ENCODE measurements at regions not wholly inside any gene's neighbourhood (a gene's known extent, or its start where the extent isn't known, plus 50 kb on each side); places are given as distances from the start of the nearest gene placed in this dataset.

- no peak for DNase-seq (ENCODE audit: extremely low read depth, low read depth, low spot score)
Measured at GRCh38 chr1:88029142-88029541, 654.9 kb upstream of the PKN2 start.

DNA sequence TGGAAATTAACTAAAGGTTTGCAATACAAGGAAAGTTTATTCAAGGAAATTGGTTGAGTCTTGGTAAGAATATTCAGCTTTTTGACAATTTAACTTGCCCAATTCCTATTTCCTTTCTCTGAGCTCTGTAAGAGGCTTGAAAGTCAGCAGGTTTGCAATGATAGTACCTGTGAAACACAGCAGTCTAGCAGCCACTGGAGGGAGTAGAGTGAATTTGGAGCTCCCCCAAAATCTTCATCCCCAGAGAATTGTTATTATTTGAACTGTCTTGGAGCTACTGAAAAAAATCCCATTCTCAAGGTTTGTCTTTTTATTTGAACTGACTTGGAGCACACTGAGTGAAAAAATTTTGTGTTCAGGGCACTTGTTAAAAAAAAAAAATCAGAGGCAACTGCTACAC lies 654.2 kb upstream of the PKN2 start:
- DNase-seq (ENCODE audit: extremely low read depth, low read depth, low spot score), result no peak

- DNase-seq (ENCODE audit: extremely low read depth, low read depth, low spot score), result no peak
Measured at GRCh38 chr1:88035578-88035977, 648.5 kb upstream of the PKN2 start.

- no peak for DNase-seq (ENCODE audit: extremely low read depth, low read depth, low spot score)
Measured at GRCh38 chr1:88036345-88037014, 647.6 kb upstream of the PKN2 start.

- DNase-seq (ENCODE audit: extremely low read depth, low read depth, low spot score), result no peak
Measured at GRCh38 chr1:88039240-88039639, 644.8 kb upstream of the PKN2 start.

- DNase-seq (ENCODE audit: extremely low read depth, low read depth, low spot score), result no peak
Measured at GRCh38 chr1:88043834-88044233, 640.2 kb upstream of the PKN2 start.

- no peak for DNase-seq (ENCODE audit: extremely low read depth, low read depth, low spot score)
Measured at GRCh38 chr1:88052167-88052566, 631.9 kb upstream of the PKN2 start.

DNA sequence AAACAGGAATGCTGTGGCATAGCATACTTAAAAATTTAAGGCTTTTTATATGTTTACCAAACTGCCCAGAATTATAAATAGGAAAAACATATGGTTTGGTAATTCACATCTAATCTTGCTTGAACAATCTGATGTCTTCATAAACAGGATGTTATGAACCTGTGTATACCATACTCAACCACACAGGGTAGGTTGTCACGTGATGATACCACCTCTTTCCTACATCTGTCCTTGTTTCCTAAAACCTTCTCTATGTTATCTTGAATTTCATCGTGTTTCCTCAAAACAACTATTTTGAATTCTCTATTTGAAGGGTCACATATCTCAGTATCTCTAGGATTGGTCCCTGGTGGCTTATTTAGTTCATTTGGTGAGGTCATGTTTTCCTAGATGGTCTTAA lies 631.0 kb upstream of the PKN2 start:
- DNase-seq (ENCODE audit: extremely low read depth, low read depth, low spot score), result no peak

DNA sequence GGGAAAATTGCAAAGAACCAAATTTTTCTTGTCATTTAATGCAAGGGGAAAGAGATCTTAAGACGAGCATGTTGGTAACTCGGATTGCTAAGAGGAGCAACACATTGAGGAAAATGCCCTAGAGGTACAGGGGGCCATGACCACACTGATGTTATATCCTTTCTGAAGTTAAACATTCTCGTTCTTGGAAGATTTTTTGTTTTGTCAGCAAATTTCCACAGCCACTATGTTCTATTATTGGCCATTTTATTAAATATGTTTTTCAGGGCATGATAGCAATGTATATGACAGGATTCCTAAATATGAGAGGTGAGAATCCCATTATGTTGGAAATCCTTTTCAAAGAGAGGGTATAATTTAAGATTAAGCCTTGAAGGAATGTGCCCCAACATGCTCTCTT lies 627.2 kb upstream of the PKN2 start:
- DNase-seq (ENCODE audit: extremely low read depth, low read depth, low spot score), result no peak

DNA sequence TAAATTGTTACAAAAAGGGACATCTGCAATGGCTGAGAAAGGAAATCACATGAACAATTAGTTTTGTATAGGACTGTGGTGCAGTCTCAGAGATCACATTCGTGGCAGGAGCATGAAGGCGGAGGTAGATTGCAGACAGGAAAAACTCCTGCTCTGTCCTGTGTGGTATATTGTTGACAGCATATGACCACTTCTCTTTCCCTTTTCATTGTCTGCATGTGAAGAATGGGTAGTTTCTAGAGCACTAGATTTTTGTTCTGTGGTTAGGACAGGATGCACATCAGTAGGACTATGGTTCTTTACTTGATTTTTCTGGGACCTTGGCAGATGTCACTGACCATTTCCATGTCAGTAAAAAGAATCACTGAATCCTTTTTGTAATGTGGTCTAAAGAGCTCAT lies 625.9 kb upstream of the PKN2 start:
- no peak for DNase-seq (ENCODE audit: extremely low read depth, low read depth, low spot score)

DNA sequence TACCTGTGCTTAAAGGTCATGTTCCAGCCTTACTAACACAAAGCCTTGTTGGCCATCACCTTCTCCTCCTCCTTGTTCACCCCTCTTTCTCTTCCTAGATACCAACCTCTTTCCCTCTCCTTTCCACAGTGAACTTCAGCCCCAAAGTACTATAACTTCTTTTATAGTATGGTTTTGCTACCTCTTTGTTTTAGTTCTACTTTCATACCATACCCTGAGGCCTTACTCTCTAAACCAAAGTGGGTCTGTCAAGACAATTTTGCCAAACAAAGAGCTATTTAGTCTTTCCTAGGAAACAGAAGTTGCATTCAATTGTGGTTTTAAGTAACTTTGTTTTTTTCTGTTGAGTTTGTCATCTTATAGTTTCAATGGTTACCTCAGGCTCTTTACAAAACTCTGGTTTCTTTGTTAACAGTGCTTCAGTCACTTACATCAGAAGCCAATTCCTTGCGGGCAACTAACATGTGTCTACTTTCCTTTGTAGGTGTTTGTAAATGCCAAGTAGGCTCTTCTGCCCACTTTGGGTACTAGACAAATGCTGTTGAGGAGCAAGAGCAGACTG lies 623.9 kb upstream of the PKN2 start:
- no peak for DNase-seq (ENCODE audit: extremely low read depth, low read depth, low spot score)

GRCh38 chr1:88060750-88061491 lies 623.2 kb upstream of the PKN2 start:
- DNase-seq (ENCODE audit: extremely low read depth, low read depth, low spot score), result no peak

GRCh38 chr1:88061492-88062177 lies 622.4 kb upstream of the PKN2 start:
- peak; percentile 4 for DNase-seq (ENCODE audit: extremely low read depth, low read depth, low spot score)

GRCh38 chr1:88062650-88063153 lies 621.4 kb upstream of the PKN2 start:
- DNase-seq (ENCODE audit: extremely low read depth, low read depth, low spot score), result no peak

GRCh38 chr1:88063605-88064004 lies 620.5 kb upstream of the PKN2 start:
- no peak for DNase-seq (ENCODE audit: extremely low read depth, low read depth, low spot score)

GRCh38 chr1:88068407-88068960 lies 615.6 kb upstream of the PKN2 start:
- DNase-seq (ENCODE audit: extremely low read depth, low read depth, low spot score), result no peak

DNA sequence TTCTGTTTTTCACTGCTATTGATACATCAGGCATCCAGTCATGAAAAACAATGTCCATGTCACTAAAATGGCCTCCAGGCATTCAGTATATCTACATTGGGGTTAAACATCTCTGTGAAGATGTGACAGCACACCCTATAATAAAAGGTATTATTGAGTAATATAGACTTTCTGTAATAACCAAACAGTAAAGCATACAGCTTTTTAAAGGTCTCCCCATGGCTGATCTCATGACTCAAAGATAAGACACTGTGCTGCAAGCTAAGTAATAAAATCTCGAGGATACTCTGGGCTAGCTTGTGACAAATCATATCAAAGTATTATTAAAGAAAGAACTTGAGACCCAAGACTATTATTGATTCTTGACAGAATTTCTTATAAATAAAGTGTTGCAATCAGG lies 613.1 kb upstream of the PKN2 start:
- no peak for DNase-seq (ENCODE audit: extremely low read depth, low read depth, low spot score)

DNA sequence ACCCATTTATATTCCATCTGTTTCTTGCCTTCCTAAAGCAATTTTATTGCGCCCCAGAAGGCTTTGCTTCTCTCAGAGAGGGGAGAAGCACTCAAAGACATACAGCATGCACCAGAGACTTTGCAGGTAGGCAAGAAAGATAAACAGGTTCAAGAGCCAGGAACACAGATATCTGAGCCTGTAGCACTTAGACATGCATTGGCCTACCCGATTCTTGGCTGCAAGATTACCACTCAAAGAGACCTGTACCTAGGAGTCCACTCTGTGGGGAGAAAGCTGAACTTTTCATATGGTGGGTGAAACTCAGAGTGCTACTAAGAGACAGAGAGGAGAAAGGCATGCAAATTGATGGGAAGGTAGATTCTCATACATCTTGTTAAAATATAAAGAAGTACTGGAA lies 609.4 kb upstream of the PKN2 start:
- no peak for DNase-seq (ENCODE audit: extremely low read depth, low read depth, low spot score)

DNA sequence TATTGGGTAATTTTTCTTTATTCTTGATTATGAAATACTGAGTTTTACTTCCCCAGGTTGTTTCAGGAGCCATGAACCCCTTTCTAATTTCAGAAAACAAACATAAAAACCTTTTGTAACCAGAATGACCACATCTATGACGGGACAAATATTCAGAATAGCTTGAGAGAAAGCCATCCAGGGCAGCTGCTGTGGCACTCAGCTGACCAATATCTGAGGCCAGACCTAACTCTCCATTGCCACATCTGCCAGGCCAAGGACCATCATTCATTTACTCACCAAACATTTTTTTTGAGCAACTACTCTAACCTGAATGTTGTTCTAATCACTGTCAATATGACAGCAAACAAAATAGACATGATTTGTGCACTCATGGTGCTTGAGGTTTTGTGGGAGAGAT lies 608.3 kb upstream of the PKN2 start:
- DNase-seq (ENCODE audit: extremely low read depth, low read depth, low spot score), result no peak

DNA sequence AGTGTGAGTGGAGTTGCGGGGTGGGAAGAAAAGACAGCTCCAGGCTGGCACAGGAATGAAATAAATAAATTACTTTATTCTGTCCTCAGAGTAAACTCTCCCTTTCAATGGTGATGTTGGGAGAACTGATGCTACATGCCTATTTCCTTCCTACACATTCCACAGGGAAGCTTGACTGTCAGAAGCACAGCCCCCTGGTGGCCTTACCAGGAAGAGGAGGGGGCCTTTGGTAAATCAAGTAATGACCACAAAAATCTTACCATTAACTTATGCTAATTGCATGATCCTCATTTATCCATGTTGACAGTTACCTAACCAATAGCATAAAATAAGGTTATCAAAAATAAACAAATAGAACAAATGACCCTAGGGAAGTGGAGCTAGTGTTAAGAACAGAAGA lies 605.0 kb upstream of the PKN2 start:
- no peak for DNase-seq (ENCODE audit: extremely low read depth, low read depth, low spot score)

DNA sequence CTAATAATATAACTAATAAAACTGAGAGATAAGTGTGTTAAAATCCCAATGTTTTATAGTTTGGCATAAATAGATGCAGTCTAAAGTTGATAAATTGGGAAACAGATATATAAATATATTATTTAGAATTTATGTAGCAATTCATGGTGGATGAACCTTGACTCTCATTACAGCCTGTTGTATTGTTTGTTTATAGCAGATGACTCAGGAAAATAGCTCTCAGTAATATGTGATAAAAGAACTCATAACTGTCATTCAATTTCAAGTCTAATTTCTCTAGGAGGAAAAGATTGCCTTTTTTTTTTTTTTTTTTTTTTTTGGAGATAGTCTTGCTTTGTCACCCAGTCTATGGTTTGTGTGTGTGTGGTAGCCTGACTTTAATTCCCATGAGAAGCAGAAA lies 603.2 kb upstream of the PKN2 start:
- no peak for DNase-seq (ENCODE audit: extremely low read depth, low read depth, low spot score)
